GM12892 (cell line): ENCODE measurements at regions not wholly inside any gene's neighbourhood (a gene's known extent, or its start where the extent isn't known, plus 50 kb on each side); places are given as distances from the start of the nearest gene placed in this dataset.

Experiments
- POLR2A ChIP-seq: IDR thresholded peaks from 2 replicates; pipeline ENCODE4 v1.6.1; 2011; ENCODE audit warnings: low read depth, low read length, control low read depth
- POLR2AphosphoS5 ChIP-seq: IDR thresholded peaks from 2 replicates; pipeline ENCODE4 v1.6.1; 2011; ENCODE audit warnings: low read depth, low read length, control low read depth
- TAF1 ChIP-seq: IDR thresholded peaks from 2 replicates; pipeline ENCODE4 v1.6.1; 2011; ENCODE audit warnings: low read depth, mild to moderate bottlenecking, control low read depth, low read length, borderline replicate concordance

GRCh38 chr2:81299841-81300240 is 995.3 kb upstream of the LRRTM1 start:
- TF ChIP-seq POLR2A (no peak), TAF1 (no peak), POLR2AphosphoS5 (no peak)
